ENCODE measurements at regions not wholly inside any gene's neighbourhood (a gene's known extent, or its start where the extent isn't known, plus 50 kb on each side); places are given as distances from the start of the nearest gene placed in this dataset.

DNA sequence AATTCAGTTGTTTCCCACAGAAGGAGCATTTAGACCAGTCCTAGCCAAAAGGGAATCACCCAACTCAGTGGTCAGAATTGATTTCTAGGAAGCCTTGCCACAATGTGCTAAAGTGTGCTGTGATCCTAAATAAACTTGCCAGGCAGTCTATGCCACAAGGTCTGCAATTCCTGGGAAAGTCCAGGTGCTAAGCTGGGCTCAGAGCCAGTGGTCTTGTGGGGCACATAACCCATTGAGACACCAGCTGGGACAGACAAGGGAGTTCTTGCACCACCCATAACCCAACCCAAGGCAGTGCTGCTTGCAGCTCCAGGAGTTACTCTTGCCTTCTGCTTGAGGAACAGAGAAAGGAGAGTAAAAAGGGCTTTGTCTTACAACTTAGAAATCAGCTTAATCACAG lies 489.5 kb upstream of the SPRY2 start:
- no peaks in the 10 kb centered on the region for H3K36me3 Mint-ChIP-seq
- H3K4me3 Mint-ChIP-seq: no peak overlapping the region
- H3K27me3 Mint-ChIP-seq: no peaks in the 10 kb centered on the region
- Histone ChIP-seq H3K27me3 (ENCODE audit: insufficient read depth, low read length) (no peaks in the 10 kb centered on the region), H3K4me3 (ENCODE audit: low read length in 2 of 2) (no peak overlapping the region), H3K27ac (ENCODE audit: low read depth, low read length) (no peak overlapping the region), H3K4me1 (ENCODE audit: insufficient read depth, low read length) (no peaks in the 10 kb centered on the region), H3K9me3 (ENCODE audit: control insufficient read depth in 1 of 2, low read length in 2 of 2) (no peaks in the 10 kb centered on the region), H3K36me3 (ENCODE audit: insufficient read depth, low read length) (no peaks in the 10 kb centered on the region)
- ChIA-PET CTCF (ENCODE audit: partially characterized antibody) (no interaction called here), POLR2A (ENCODE audit: partially characterized antibody) (no interaction called here)
- peaks cover 5 to 50% (median 38%) of the 10 kb centered on the region in 8 donors for H3K9me3 Mint-ChIP-seq
- no peak for DNase-seq
- H3K4me1 Mint-ChIP-seq: no peaks in the 10 kb centered on the region
- intact Hi-C loops (cut with micrococcal nuclease): no loop called here
- no peak overlapping the region for H3K27ac Mint-ChIP-seq

DNA sequence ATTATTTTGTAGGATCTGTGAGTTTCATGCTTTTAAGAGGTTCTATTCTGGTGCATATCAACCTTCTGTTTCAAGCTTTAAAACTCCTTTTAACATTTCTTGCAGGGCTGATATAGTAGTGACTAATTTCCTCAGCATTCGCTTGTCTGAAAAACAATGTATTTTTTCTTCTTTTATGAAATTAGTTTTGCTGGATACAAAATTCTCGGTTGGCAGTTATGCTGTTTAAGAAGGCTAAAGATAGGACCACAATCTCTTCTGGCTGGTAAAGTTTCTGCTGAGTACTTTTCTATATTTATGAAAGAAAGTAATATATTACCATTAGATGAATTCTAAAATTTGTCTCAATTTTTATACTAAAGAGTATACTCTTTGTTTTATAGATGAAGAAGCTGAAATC lies 487.8 kb upstream of the SPRY2 start:
- Mint-ChIP-seq H3K4me3 (no peak overlapping the region), H3K27me3 (no peaks in the 10 kb centered on the region), H3K4me1 (no peaks in the 10 kb centered on the region), H3K27ac (no peak overlapping the region), H3K9me3 (peaks cover 6 to 44% (median 32%) of the 10 kb centered on the region in 8 donors), H3K36me3 (no peaks in the 10 kb centered on the region)
- H3K4me3 ChIP-seq (ENCODE audit: low read length in 2 of 2): no peak overlapping the region
- no peaks in the 10 kb centered on the region for H3K9me3 ChIP-seq (ENCODE audit: control insufficient read depth in 1 of 2, low read length in 2 of 2)
- intact Hi-C loops (cut with micrococcal nuclease): no loop called here
- H3K4me1 ChIP-seq (ENCODE audit: insufficient read depth, low read length): no peaks in the 10 kb centered on the region
- no peak for DNase-seq
- no peaks in the 10 kb centered on the region for H3K27me3 ChIP-seq (ENCODE audit: insufficient read depth, low read length)
- ChIA-PET POLR2A (ENCODE audit: partially characterized antibody) (no interaction called here), CTCF (ENCODE audit: partially characterized antibody) (no interaction called here)
- H3K27ac ChIP-seq (ENCODE audit: low read depth, low read length): no peak overlapping the region
- H3K36me3 ChIP-seq (ENCODE audit: insufficient read depth, low read length): no peaks in the 10 kb centered on the region

DNA sequence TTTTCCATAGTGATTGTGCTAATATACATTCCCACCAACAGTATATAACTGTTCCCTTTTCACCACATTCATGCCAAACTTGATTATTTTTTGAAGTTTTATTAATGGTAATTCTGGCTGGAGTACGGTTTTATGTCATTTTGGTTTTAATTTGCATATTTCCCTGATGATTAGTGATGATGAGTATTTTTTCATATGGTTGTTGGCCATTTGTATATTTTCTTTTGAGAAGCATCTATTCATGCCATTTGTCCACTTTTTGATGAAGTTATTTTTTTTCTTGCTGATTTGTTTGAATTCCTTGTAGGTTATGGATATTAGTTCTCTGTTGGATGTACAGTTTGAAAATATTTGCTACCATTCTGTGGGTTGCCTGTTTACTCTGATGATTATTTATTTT lies 484.4 kb upstream of the SPRY2 start:
- ChIA-PET CTCF (ENCODE audit: partially characterized antibody) (no interaction called here), POLR2A (ENCODE audit: partially characterized antibody) (no interaction called here)
- H3K27ac Mint-ChIP-seq: no peak overlapping the region
- H3K27me3 ChIP-seq (ENCODE audit: insufficient read depth, low read length): no peaks in the 10 kb centered on the region
- H3K36me3 Mint-ChIP-seq: no peaks in the 10 kb centered on the region
- H3K27me3 Mint-ChIP-seq: no peaks in the 10 kb centered on the region
- H3K9me3 Mint-ChIP-seq: peaks cover 4 to 31% (median 20%) of the 10 kb centered on the region in 8 donors
- no peak for DNase-seq
- no peak overlapping the region for H3K4me3 Mint-ChIP-seq
- H3K9me3 ChIP-seq (ENCODE audit: control insufficient read depth in 1 of 2, low read length in 2 of 2): no peaks in the 10 kb centered on the region
- intact Hi-C loops (cut with micrococcal nuclease): no loop called here
- no peak overlapping the region for H3K4me3 ChIP-seq (ENCODE audit: low read length in 2 of 2)
- H3K4me1 Mint-ChIP-seq: no peaks in the 10 kb centered on the region
- H3K27ac ChIP-seq (ENCODE audit: low read depth, low read length): no peak overlapping the region
- H3K36me3 ChIP-seq (ENCODE audit: insufficient read depth, low read length): no peaks in the 10 kb centered on the region
- H3K4me1 ChIP-seq (ENCODE audit: insufficient read depth, low read length): no peaks in the 10 kb centered on the region

DNA sequence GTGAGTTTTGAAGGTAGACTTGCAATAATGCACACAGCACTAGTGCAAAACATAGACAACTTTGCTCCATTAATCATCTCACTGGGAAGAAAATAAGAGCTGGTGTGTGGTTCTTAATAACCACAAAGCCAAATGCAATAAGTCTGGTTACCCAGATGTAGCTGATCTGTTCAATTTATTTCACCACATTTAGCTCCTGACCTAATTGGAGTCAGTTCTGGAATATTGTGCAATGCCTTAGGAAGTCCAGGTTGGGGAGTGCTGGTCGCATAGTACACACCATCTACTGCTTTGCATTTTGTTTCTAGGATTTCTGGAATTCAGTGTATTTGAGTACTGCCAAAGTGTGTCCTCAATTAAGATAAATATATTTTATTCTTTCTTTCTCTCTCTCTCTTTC lies 483.3 kb upstream of the SPRY2 start:
- H3K4me1 ChIP-seq (ENCODE audit: insufficient read depth, low read length): no peaks in the 10 kb centered on the region
- H3K27me3 Mint-ChIP-seq: no peaks in the 10 kb centered on the region
- no peak overlapping the region for H3K4me3 ChIP-seq (ENCODE audit: low read length in 2 of 2)
- ChIA-PET CTCF (ENCODE audit: partially characterized antibody) (no interaction called here), POLR2A (ENCODE audit: partially characterized antibody) (no interaction called here)
- no peak overlapping the region for H3K4me3 Mint-ChIP-seq
- H3K9me3 Mint-ChIP-seq: peaks cover 2 to 26% (median 17%) of the 10 kb centered on the region in 8 donors
- DNase-seq: no peak
- no peaks in the 10 kb centered on the region for H3K36me3 ChIP-seq (ENCODE audit: insufficient read depth, low read length)
- H3K36me3 Mint-ChIP-seq: no peaks in the 10 kb centered on the region
- H3K27me3 ChIP-seq (ENCODE audit: insufficient read depth, low read length): no peaks in the 10 kb centered on the region
- H3K4me1 Mint-ChIP-seq: no peaks in the 10 kb centered on the region
- no peak overlapping the region for H3K27ac Mint-ChIP-seq
- H3K9me3 ChIP-seq (ENCODE audit: control insufficient read depth in 1 of 2, low read length in 2 of 2): no peaks in the 10 kb centered on the region
- intact Hi-C loops (cut with micrococcal nuclease): no loop called here
- H3K27ac ChIP-seq (ENCODE audit: low read depth, low read length): no peak overlapping the region

DNA sequence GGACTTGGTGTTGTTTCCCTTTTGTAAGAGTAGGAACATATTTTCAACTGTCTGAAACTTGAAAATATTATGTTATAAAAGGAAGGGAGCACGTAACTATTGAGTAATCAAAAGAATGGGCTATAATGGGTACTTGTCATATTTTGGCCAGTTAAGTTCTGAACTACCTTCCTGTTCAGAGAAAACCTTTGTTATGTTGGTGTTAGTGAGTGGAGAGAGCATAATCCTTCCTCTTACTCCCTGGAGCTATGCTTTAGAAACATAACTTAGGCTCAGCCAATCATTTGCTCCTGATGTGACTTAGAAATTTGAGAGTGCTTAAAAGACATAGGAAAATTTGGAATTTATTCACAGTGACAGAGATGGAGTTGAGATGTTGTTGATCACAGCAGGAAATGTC lies 482.5 kb upstream of the SPRY2 start:
- H3K9me3 Mint-ChIP-seq: peaks cover 2 to 24% (median 14%) of the 10 kb centered on the region in 8 donors
- no peaks in the 10 kb centered on the region for H3K36me3 Mint-ChIP-seq
- H3K27me3 Mint-ChIP-seq: no peaks in the 10 kb centered on the region
- DNase-seq: no peak
- no peak overlapping the region for H3K4me3 Mint-ChIP-seq
- H3K36me3 ChIP-seq (ENCODE audit: insufficient read depth, low read length): no peaks in the 10 kb centered on the region
- no peaks in the 10 kb centered on the region for H3K4me1 ChIP-seq (ENCODE audit: insufficient read depth, low read length)
- no peaks in the 10 kb centered on the region for H3K27me3 ChIP-seq (ENCODE audit: insufficient read depth, low read length)
- no peaks in the 10 kb centered on the region for H3K9me3 ChIP-seq (ENCODE audit: control insufficient read depth in 1 of 2, low read length in 2 of 2)
- intact Hi-C loops (cut with micrococcal nuclease): no loop called here
- POLR2A ChIA-PET (ENCODE audit: partially characterized antibody): no interaction called here
- no peak overlapping the region for H3K27ac ChIP-seq (ENCODE audit: low read depth, low read length)
- CTCF ChIA-PET (ENCODE audit: partially characterized antibody): no interaction called here
- H3K4me3 ChIP-seq (ENCODE audit: low read length in 2 of 2): no peak overlapping the region
- H3K4me1 Mint-ChIP-seq: no peaks in the 10 kb centered on the region
- H3K27ac Mint-ChIP-seq: no peak overlapping the region

DNA sequence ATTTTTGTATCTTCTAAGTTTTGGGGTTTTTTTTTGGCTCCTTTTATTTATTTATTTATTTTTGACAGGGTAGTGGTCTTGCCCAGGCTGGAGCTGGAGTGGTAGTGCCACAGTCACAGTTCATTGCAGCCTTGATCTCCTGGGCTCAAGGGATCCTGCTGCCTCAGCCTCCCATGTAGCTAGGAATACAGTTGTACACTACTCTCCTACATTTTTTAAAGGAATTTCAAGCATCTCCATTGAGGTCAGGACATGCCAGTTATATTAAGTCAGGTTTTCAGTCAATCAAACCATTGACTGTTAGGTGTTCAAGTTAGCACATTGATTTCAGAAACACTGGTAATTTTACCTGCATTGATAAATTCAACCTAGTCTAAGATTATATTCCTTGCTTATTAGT lies 480.5 kb upstream of the SPRY2 start:
- DNase-seq: no peak
- H3K4me1 Mint-ChIP-seq: no peaks in the 10 kb centered on the region
- H3K36me3 ChIP-seq (ENCODE audit: insufficient read depth, low read length): no peaks in the 10 kb centered on the region
- no peaks in the 10 kb centered on the region for H3K4me1 ChIP-seq (ENCODE audit: insufficient read depth, low read length)
- H3K9me3 Mint-ChIP-seq: peaks cover 0 to 16% (median 9%) of the 10 kb centered on the region in 8 donors
- no peaks in the 10 kb centered on the region for H3K36me3 Mint-ChIP-seq
- H3K9me3 ChIP-seq (ENCODE audit: control insufficient read depth in 1 of 2, low read length in 2 of 2): no peaks in the 10 kb centered on the region
- intact Hi-C loops (cut with micrococcal nuclease): no loop called here
- H3K4me3 ChIP-seq (ENCODE audit: low read length in 2 of 2): no peak overlapping the region
- ChIA-PET POLR2A (ENCODE audit: partially characterized antibody) (no interaction called here), CTCF (ENCODE audit: partially characterized antibody) (no interaction called here)
- no peak overlapping the region for H3K27ac ChIP-seq (ENCODE audit: low read depth, low read length)
- H3K27me3 Mint-ChIP-seq: no peaks in the 10 kb centered on the region
- no peak overlapping the region for H3K4me3 Mint-ChIP-seq
- no peaks in the 10 kb centered on the region for H3K27me3 ChIP-seq (ENCODE audit: insufficient read depth, low read length)
- H3K27ac Mint-ChIP-seq: no peak overlapping the region

DNA sequence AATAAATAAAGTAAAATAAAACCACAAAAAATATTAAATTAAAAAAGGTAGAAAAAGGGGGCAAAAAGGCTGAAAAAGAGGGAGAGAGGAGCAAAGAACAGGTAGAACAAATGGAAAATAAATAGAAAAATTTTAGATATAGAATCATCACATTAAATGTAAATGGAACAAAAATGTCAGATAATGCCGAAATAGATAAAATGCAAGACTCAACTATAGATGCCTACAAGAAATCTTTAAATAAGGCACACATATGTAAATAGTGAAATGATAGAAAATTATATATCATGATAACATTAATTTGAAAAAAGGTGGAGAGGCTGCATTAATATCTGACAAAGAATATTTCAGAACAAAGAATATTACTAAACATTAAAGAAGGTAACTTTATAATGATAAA lies 477.1 kb upstream of the SPRY2 start:
- Mint-ChIP-seq H3K4me1 (no peaks in the 10 kb centered on the region), H3K9me3 (peaks cover 0 to 14% (median 4%) of the 10 kb centered on the region in 8 donors), H3K27ac (no peak overlapping the region), H3K4me3 (no peak overlapping the region), H3K36me3 (no peaks in the 10 kb centered on the region), H3K27me3 (no peaks in the 10 kb centered on the region)
- POLR2A ChIA-PET (ENCODE audit: partially characterized antibody): no interaction called here
- Histone ChIP-seq H3K4me1 (ENCODE audit: insufficient read depth, low read length) (no peaks in the 10 kb centered on the region), H3K36me3 (ENCODE audit: insufficient read depth, low read length) (no peaks in the 10 kb centered on the region), H3K27ac (ENCODE audit: low read depth, low read length) (no peak overlapping the region), H3K4me3 (ENCODE audit: low read length in 2 of 2) (no peak overlapping the region), H3K27me3 (ENCODE audit: insufficient read depth, low read length) (no peaks in the 10 kb centered on the region), H3K9me3 (ENCODE audit: control insufficient read depth in 1 of 2, low read length in 2 of 2) (no peaks in the 10 kb centered on the region)
- no peak for DNase-seq
- intact Hi-C loops (cut with micrococcal nuclease): no loop called here
- CTCF ChIA-PET (ENCODE audit: partially characterized antibody): no interaction called here

DNA sequence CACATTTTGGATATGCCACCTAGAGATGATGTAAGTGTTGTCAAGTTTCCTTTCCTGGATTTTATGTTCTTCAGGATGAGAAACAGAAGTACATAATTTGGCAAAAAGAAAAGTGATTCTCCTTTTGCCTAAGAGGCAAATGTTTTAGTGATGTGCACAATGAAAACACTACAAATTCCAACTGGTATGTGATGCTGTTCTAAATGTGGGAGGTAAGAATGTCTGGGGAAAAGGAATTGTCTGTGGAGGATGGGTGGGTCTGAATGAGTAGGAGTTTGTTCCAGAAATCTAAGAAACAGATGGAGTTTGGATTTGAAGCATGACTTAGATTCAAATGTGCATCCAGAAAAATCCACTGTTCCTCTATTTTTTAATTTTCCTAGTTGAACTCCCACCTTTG lies 473.6 kb upstream of the SPRY2 start:
- intact Hi-C loops (cut with micrococcal nuclease): no loop called here
- ChIA-PET CTCF (ENCODE audit: partially characterized antibody) (no interaction called here), POLR2A (ENCODE audit: partially characterized antibody) (no interaction called here)
- H3K36me3 Mint-ChIP-seq: no peaks in the 10 kb centered on the region
- no peaks in the 10 kb centered on the region for H3K27me3 Mint-ChIP-seq
- peaks cover 0 to 17% (median 6%) of the 10 kb centered on the region in 8 donors for H3K9me3 Mint-ChIP-seq
- no peak overlapping the region for H3K27ac ChIP-seq (ENCODE audit: low read depth, low read length)
- H3K4me1 ChIP-seq (ENCODE audit: insufficient read depth, low read length): no peaks in the 10 kb centered on the region
- no peak overlapping the region for H3K4me3 ChIP-seq (ENCODE audit: low read length in 2 of 2)
- H3K36me3 ChIP-seq (ENCODE audit: insufficient read depth, low read length): no peaks in the 10 kb centered on the region
- H3K27me3 ChIP-seq (ENCODE audit: insufficient read depth, low read length): no peaks in the 10 kb centered on the region
- H3K9me3 ChIP-seq (ENCODE audit: control insufficient read depth in 1 of 2, low read length in 2 of 2): no peaks in the 10 kb centered on the region
- H3K4me1 Mint-ChIP-seq: no peaks in the 10 kb centered on the region
- no peak overlapping the region for H3K27ac Mint-ChIP-seq
- H3K4me3 Mint-ChIP-seq: no peak overlapping the region
- no peak for DNase-seq

All from CD4-positive, alpha-beta memory T cell (primary cell).